Activated CD4-positive, alpha-beta memory T cell treated with anti-CD3 and anti-CD28 coated beads for 36 hours (primary cell): ENCODE measurements at regions not wholly inside any gene's neighbourhood (a gene's known extent, or its start where the extent isn't known, plus 50 kb on each side); places are given as distances from the start of the nearest gene placed in this dataset.
"Not testable (repeated sequence)": the region's sequence is repeated elsewhere in the genome, so short reads cannot be mapped to it uniquely, and the experiment has no call there.

Experiments used
- CTCF ChIA-PET: fragments of 350-600 bp; sonication (Branson Sonifier 250); formaldehyde crosslinking; loops from one replicate; lab custom pipeline; 2021; ENCODE audit warnings: antibody characterized with exemption, inconsistent platforms; lab: Charles Lee
- POLR2A ChIA-PET: fragments of 350-600 bp; sonication (Branson Sonifier 250); formaldehyde crosslinking; loops from one replicate; lab custom pipeline; 2021; ENCODE audit warnings: antibody characterized with exemption; lab: Charles Lee
- DNase-seq: peaks from one replicate; pipeline ENCODE4 v3.0.0-alpha.2; 2020
- H3K27ac Mint-ChIP-seq: one replicate; pipeline ENCODE4 v1.8.0; 2021; ENCODE audit warnings: mixed read lengths
- H3K27me3 Mint-ChIP-seq: one replicate; pipeline ENCODE4 v1.8.0; 2021; ENCODE audit warnings: mixed read lengths
- H3K36me3 Mint-ChIP-seq: one replicate; pipeline ENCODE4 v1.8.0; 2021; ENCODE audit warnings: mixed read lengths
- H3K4me1 Mint-ChIP-seq: one replicate; pipeline ENCODE4 v1.8.0; 2021; ENCODE audit warnings: low read depth, mixed read lengths
- H3K4me3 Mint-ChIP-seq: one replicate; pipeline ENCODE4 v1.8.0; 2021; ENCODE audit warnings: mild to moderate bottlenecking, mixed read lengths
- H3K9me3 Mint-ChIP-seq: one replicate; pipeline ENCODE4 v1.8.0; 2021; ENCODE audit warnings: mixed read lengths
- intact Hi-C: fragments of 100-400 bp; cut with micrococcal nuclease; formaldehyde crosslinking; loops from one replicate; pipeline ENCODE4 v1.15.1; 2023

- POLR2A ChIA-PET: no interaction called here
These were observed 363.8 kb downstream of the FAT3 start for GRCh38 chr11:92588393-92588792.

GRCh38 chr11:92589512-92589911 lies 364.9 kb downstream of the FAT3 start:
- intact Hi-C loops: no loop called here
- ChIA-PET CTCF (no interaction called here), POLR2A (no interaction called here)
- H3K36me3 Mint-ChIP-seq: no peaks in the 10 kb centered on the region
- no peak overlapping the region for H3K27ac Mint-ChIP-seq
- DNase-seq: no peak
- no peaks in the 10 kb centered on the region for H3K9me3 Mint-ChIP-seq
- no peak overlapping the region for H3K4me3 Mint-ChIP-seq
- H3K4me1 Mint-ChIP-seq: no peaks in the 10 kb centered on the region
- no peaks in the 10 kb centered on the region for H3K27me3 Mint-ChIP-seq

More at GRCh38 chr11:92588393-92588792, 363.8 kb downstream of the FAT3 start:
- Mint-ChIP-seq H3K9me3 (no peaks in the 10 kb centered on the region), H3K27me3 (no peaks in the 10 kb centered on the region), H3K36me3 (no peaks in the 10 kb centered on the region), H3K27ac (no peak overlapping the region), H3K4me3 (no peak overlapping the region), H3K4me1 (no peaks in the 10 kb centered on the region)
- intact Hi-C loops: no loop called here
- CTCF ChIA-PET: no interaction called here
- no peak for DNase-seq

GRCh38 chr11:92591521-92591920 lies 366.9 kb downstream of the FAT3 start:
- Mint-ChIP-seq H3K27me3 (no peaks in the 10 kb centered on the region), H3K9me3 (no peaks in the 10 kb centered on the region), H3K27ac (no peak overlapping the region), H3K4me1 (no peaks in the 10 kb centered on the region), H3K36me3 (no peaks in the 10 kb centered on the region), H3K4me3 (no peak overlapping the region)
- intact Hi-C loops: no loop called here
- no peak for DNase-seq
- CTCF ChIA-PET: no interaction called here
- POLR2A ChIA-PET: no interaction called here

GRCh38 chr11:92594251-92594650 lies 369.6 kb downstream of the FAT3 start:
- Mint-ChIP-seq H3K4me1 (no peaks in the 10 kb centered on the region), H3K27me3 (no peaks in the 10 kb centered on the region), H3K9me3 (no peaks in the 10 kb centered on the region), H3K36me3 (no peaks in the 10 kb centered on the region), H3K4me3 (no peak overlapping the region), H3K27ac (no peak overlapping the region)
- ChIA-PET POLR2A (no interaction called here), CTCF (no interaction called here)
- DNase-seq: no peak
- intact Hi-C loops: no loop called here

GRCh38 chr11:92595052-92595451 lies 370.4 kb downstream of the FAT3 start:
- no peak overlapping the region for H3K27ac Mint-ChIP-seq
- no peak for DNase-seq
- H3K27me3 Mint-ChIP-seq: no peaks in the 10 kb centered on the region
- POLR2A ChIA-PET: no interaction called here
- H3K4me3 Mint-ChIP-seq: no peak overlapping the region
- intact Hi-C loops: no loop called here
- CTCF ChIA-PET: no interaction called here
- no peaks in the 10 kb centered on the region for H3K9me3 Mint-ChIP-seq
- no peaks in the 10 kb centered on the region for H3K36me3 Mint-ChIP-seq
- H3K4me1 Mint-ChIP-seq: no peaks in the 10 kb centered on the region

- Mint-ChIP-seq H3K9me3 (no peaks in the 10 kb centered on the region), H3K36me3 (no peaks in the 10 kb centered on the region), H3K4me3 (no peak overlapping the region), H3K4me1 (no peaks in the 10 kb centered on the region), H3K27ac (no peak overlapping the region), H3K27me3 (no peaks in the 10 kb centered on the region)
- intact Hi-C loops: no loop called here
- POLR2A ChIA-PET: no interaction called here
- CTCF ChIA-PET: no interaction called here
- no peak for DNase-seq
These were observed 372.1 kb downstream of the FAT3 start for GRCh38 chr11:92596596-92597317.

- ChIA-PET CTCF (no interaction called here), POLR2A (no interaction called here)
- no peak overlapping the region for H3K4me3 Mint-ChIP-seq
- DNase-seq: no peak
- intact Hi-C loops: no loop called here
- H3K4me1 Mint-ChIP-seq: no peaks in the 10 kb centered on the region
- no peaks in the 10 kb centered on the region for H3K36me3 Mint-ChIP-seq
- H3K27ac Mint-ChIP-seq: no peak overlapping the region
- H3K27me3 Mint-ChIP-seq: no peaks in the 10 kb centered on the region
- no peaks in the 10 kb centered on the region for H3K9me3 Mint-ChIP-seq
These were observed 368.4 kb upstream of the MTNR1B start for GRCh38 chr11:92601048-92601447.

- H3K27ac Mint-ChIP-seq: no peak overlapping the region
These were observed 363.8 kb upstream of the MTNR1B start for GRCh38 chr11:92605667-92606066.

GRCh38 chr11:92607969-92608722 lies 361.3 kb upstream of the MTNR1B start:
- Mint-ChIP-seq H3K27me3 (no peaks in the 10 kb centered on the region), H3K27ac (no peak overlapping the region), H3K4me3 (no peak overlapping the region), H3K36me3 (no peaks in the 10 kb centered on the region), H3K4me1 (no peaks in the 10 kb centered on the region), H3K9me3 (no peaks in the 10 kb centered on the region)
- no peak for DNase-seq
- intact Hi-C loops: no loop called here
- POLR2A ChIA-PET: no interaction called here
- CTCF ChIA-PET: no interaction called here

More at GRCh38 chr11:92605667-92606066, 363.8 kb upstream of the MTNR1B start:
- intact Hi-C loops: no loop called here
- Mint-ChIP-seq H3K9me3 (no peaks in the 10 kb centered on the region), H3K4me1 (no peaks in the 10 kb centered on the region), H3K27me3 (no peaks in the 10 kb centered on the region), H3K4me3 (no peak overlapping the region), H3K36me3 (no peaks in the 10 kb centered on the region)
- POLR2A ChIA-PET: no interaction called here
- CTCF ChIA-PET: no interaction called here
- DNase-seq: no peak

GRCh38 chr11:92611157-92611556 lies 358.3 kb upstream of the MTNR1B start:
- no peaks in the 10 kb centered on the region for H3K36me3 Mint-ChIP-seq
- ChIA-PET CTCF (no interaction called here), POLR2A (no interaction called here)
- H3K4me1 Mint-ChIP-seq: no peaks in the 10 kb centered on the region
- H3K27ac Mint-ChIP-seq: no peak overlapping the region
- DNase-seq: no peak
- no peaks in the 10 kb centered on the region for H3K27me3 Mint-ChIP-seq
- intact Hi-C loops: no loop called here
- no peaks in the 10 kb centered on the region for H3K9me3 Mint-ChIP-seq
- H3K4me3 Mint-ChIP-seq: no peak overlapping the region

- H3K9me3 Mint-ChIP-seq, POLR2A ChIA-PET, H3K4me3 Mint-ChIP-seq, H3K27ac Mint-ChIP-seq, H3K4me1 Mint-ChIP-seq, H3K27me3 Mint-ChIP-seq, CTCF ChIA-PET, intact Hi-C loops, DNase-seq, H3K36me3 Mint-ChIP-seq: not testable (repeated sequence)
These were observed 351.4 kb upstream of the MTNR1B start for GRCh38 chr11:92618020-92618419.

- no peaks in the 10 kb centered on the region for H3K27me3 Mint-ChIP-seq
- CTCF ChIA-PET: no interaction called here
- no peak for DNase-seq
- no peaks in the 10 kb centered on the region for H3K4me1 Mint-ChIP-seq
- POLR2A ChIA-PET: no interaction called here
- intact Hi-C loops: no loop called here
- no peak overlapping the region for H3K4me3 Mint-ChIP-seq
- no peak overlapping the region for H3K27ac Mint-ChIP-seq
- H3K9me3 Mint-ChIP-seq: no peaks in the 10 kb centered on the region
- H3K36me3 Mint-ChIP-seq: no peaks in the 10 kb centered on the region
These were observed 346.4 kb upstream of the MTNR1B start for GRCh38 chr11:92623055-92623454.

- no peaks in the 10 kb centered on the region for H3K36me3 Mint-ChIP-seq
- POLR2A ChIA-PET: no interaction called here
- no peaks in the 10 kb centered on the region for H3K9me3 Mint-ChIP-seq
These were observed 343.6 kb upstream of the MTNR1B start for GRCh38 chr11:92625894-92626293.

More at GRCh38 chr11:92625894-92626293, 343.6 kb upstream of the MTNR1B start:
- intact Hi-C loops: no loop called here
- no peak for DNase-seq
- no peak overlapping the region for H3K27ac Mint-ChIP-seq
- H3K4me1 Mint-ChIP-seq: no peaks in the 10 kb centered on the region
- H3K4me3 Mint-ChIP-seq: no peak overlapping the region
- CTCF ChIA-PET: no interaction called here
- peaks cover 2% of the 10 kb centered on the region for H3K27me3 Mint-ChIP-seq
